H1 (cell line): ENCODE measurements at regions not wholly inside any gene's neighbourhood (a gene's known extent, or its start where the extent isn't known, plus 50 kb on each side); places are given as distances from the start of the nearest gene placed in this dataset.

ENCODE experiments used
- CTCF ChIA-PET: fragments of 300-600 bp; sonication (Branson Sonifier 250); formaldehyde crosslinking; loops from one replicate; lab custom pipeline; 2021; ENCODE audit not compliant: partially characterized antibody; lab: Charles Lee
- POLR2A ChIA-PET: fragments of 300-600 bp; sonication (Branson Sonifier 250); formaldehyde crosslinking; loops from one replicate; lab custom pipeline; 2021; ENCODE audit warnings: inconsistent platforms; ENCODE audit not compliant: partially characterized antibody; lab: Charles Lee
- DNase-seq, 2 experiments: peaks; one replicate each; pipeline versions ENCODE4 v3.0.0 to v3.0.0-alpha.2; 2010 to 2022; ENCODE audit warnings: low spot score in 2 of 2, low read depth in 1 of 2, mixed read lengths in 1 of 2
- FAIRE-seq: peaks from 2 replicates; lab custom pipeline; 2011; peaks lifted over from hg19 to GRCh38; lab: Jason Lieb, UNC
- H2AFZ ChIP-seq: 2 replicates; pipeline ENCODE4 v1.8.1; 2012; ENCODE audit warnings: low read length, inconsistent platforms
- H2AK5ac ChIP-seq: 2 replicates; pipeline ENCODE4 v1.6.1; 2013; ENCODE audit warnings: low read depth, low read length
- H2BK120ac ChIP-seq: replicated peaks from 2 replicates; pipeline ENCODE3; 2013; ENCODE audit warnings: low read depth, low read length, inconsistent platforms
- H2BK12ac ChIP-seq: 2 replicates; pipeline ENCODE4 v1.6.1; 2013; ENCODE audit warnings: low read depth, low read length
- H2BK15ac ChIP-seq: 2 replicates; pipeline ENCODE4 v1.6.1; 2013; ENCODE audit warnings: low read length
- H2BK20ac ChIP-seq: 2 replicates; pipeline ENCODE4 v1.6.1; 2013; ENCODE audit warnings: low read length
- H2BK5ac ChIP-seq: 2 replicates; pipeline ENCODE4 v1.6.1; 2013; ENCODE audit warnings: low read depth, low read length
- H3K14ac ChIP-seq: 2 replicates; pipeline ENCODE4 v1.6.1; 2013; ENCODE audit warnings: inconsistent platforms; ENCODE audit not compliant: insufficient read length
- H3K18ac ChIP-seq: 2 replicates; pipeline ENCODE4 v1.6.1; 2013; ENCODE audit warnings: low read length; ENCODE audit errors: extremely low read depth
- H3K23ac ChIP-seq: 2 replicates; pipeline ENCODE4 v1.6.1; 2013; ENCODE audit warnings: inconsistent platforms; ENCODE audit not compliant: insufficient read length
- H3K23me2 ChIP-seq: 2 replicates; pipeline ENCODE4 v1.6.1; 2013; ENCODE audit warnings: low read depth, low read length
- H3K27ac ChIP-seq: 2 replicates; pipeline ENCODE4 v1.6.1; 2011; ENCODE audit warnings: low read depth, low read length, inconsistent platforms
- H3K27me3 ChIP-seq, 4 experiments: replicated peaks in 1 of 4; 1 replicate in 1 of 4; 2 replicates in 3 of 4; pipeline versions ENCODE4 v1.6.1 to v1.8.1; 2011 to 2013; ENCODE audit warnings: low read length in 3 of 4, mild to moderate bottlenecking in 3 of 4, inconsistent platforms in 2 of 4, mixed read lengths in 2 of 4, moderate library complexity in 1 of 4; ENCODE audit not compliant: control insufficient read depth in 3 of 4, insufficient read depth in 3 of 4; ENCODE audit errors: extremely low read depth in 1 of 4
- H3K36me3 ChIP-seq, 4 experiments: 2 replicates each; pipeline versions ENCODE4 v1.6.1 to v1.8.1; 2011 to 2013; ENCODE audit warnings: mild to moderate bottlenecking in 4 of 4, low read length in 3 of 4, moderate library complexity in 2 of 4, control low read depth in 1 of 4, inconsistent platforms in 1 of 4; ENCODE audit not compliant: insufficient read depth in 4 of 4, control insufficient read depth in 2 of 4
- H3K4ac ChIP-seq: replicated peaks from 2 replicates; pipeline ENCODE3; 2013; ENCODE audit warnings: low read length, low read depth, mixed read lengths, inconsistent platforms; ENCODE audit not compliant: insufficient read length
- H3K4me1 ChIP-seq, 4 experiments: replicated peaks in 1 of 4; 1 replicate in 1 of 4; 2 replicates in 3 of 4; pipeline versions ENCODE4 v1.6.1 to v1.8.1; 2011 to 2013; ENCODE audit warnings: low read length in 3 of 4, inconsistent platforms in 2 of 4, mixed read lengths in 1 of 4; ENCODE audit not compliant: insufficient read depth in 4 of 4, control insufficient read depth in 3 of 4
- H3K4me2 ChIP-seq, 2 experiments: 2 replicates each; pipeline versions ENCODE4 v1.6.1 to v1.8.1; 2011 to 2013; ENCODE audit warnings: low read depth in 2 of 2, low read length in 2 of 2, control low read depth in 1 of 2, inconsistent platforms in 1 of 2, mild to moderate bottlenecking in 1 of 2; ENCODE audit not compliant: insufficient read depth in 1 of 2
- H3K4me3 ChIP-seq, 4 experiments: fragments of 200-600, 300-600 bp in 1 of 4; sonication (generic), shearing (Covaris generic), sonication (Bioruptor Twin) in 1 of 4; 2 replicates each; pipeline versions ENCODE4 v1.5.1 to v1.8.1; 2011 to 2016; ENCODE audit warnings: low read length in 4 of 4, low read depth in 3 of 4, control low read depth in 2 of 4, inconsistent platforms in 2 of 4, mild to moderate bottlenecking in 2 of 4, mixed read lengths in 1 of 4, moderate library complexity in 1 of 4; ENCODE audit not compliant: insufficient read depth in 2 of 4; ENCODE audit errors: extremely low read depth in 1 of 4
- H3K56ac ChIP-seq: replicated peaks from 2 replicates; pipeline ENCODE3; 2013; ENCODE audit warnings: low read depth, mild to moderate bottlenecking, mixed read lengths, low read length, inconsistent platforms; ENCODE audit not compliant: insufficient read length
- H3K79me1 ChIP-seq: 2 replicates; pipeline ENCODE4 v1.6.1; 2013; ENCODE audit warnings: low read depth, low read length, control low read depth
- H3K79me2 ChIP-seq, 2 experiments: 2 replicates each; pipeline versions ENCODE4 v1.6.1 to v1.8.1; 2012 to 2013; ENCODE audit warnings: low read length in 2 of 2, mild to moderate bottlenecking in 2 of 2, inconsistent platforms in 1 of 2; ENCODE audit not compliant: insufficient read depth in 2 of 2, control insufficient read depth in 1 of 2
- H3K9ac ChIP-seq, 4 experiments: replicated peaks in 1 of 4; 1 replicate in 1 of 4; 2 replicates in 3 of 4; pipeline versions ENCODE4 v1.6.1 to v1.8.1; 2011 to 2013; ENCODE audit warnings: low read depth in 3 of 4, low read length in 3 of 4, control low read depth in 2 of 4, mild to moderate bottlenecking in 2 of 4, moderate library complexity in 2 of 4, inconsistent platforms in 1 of 4; ENCODE audit errors: extremely low read depth in 1 of 4
- H3K9me3 ChIP-seq, 2 experiments: 2 replicates each; pipeline versions ENCODE4 v1.6.1 to v1.8.1; 2012 to 2013; ENCODE audit warnings: mild to moderate bottlenecking in 2 of 2, moderate library complexity in 2 of 2, control low read depth in 1 of 2, inconsistent platforms in 1 of 2, low read depth in 1 of 2, low read length in 1 of 2, mixed read lengths in 1 of 2; ENCODE audit not compliant: insufficient read depth in 2 of 2
- H4K20me1 ChIP-seq, 2 experiments: replicated peaks in 1 of 2; 2 replicates each; pipeline versions ENCODE3 to v1.8.1; 2011 to 2013; ENCODE audit warnings: inconsistent platforms in 2 of 2, low read length in 2 of 2, mild to moderate bottlenecking in 1 of 2; ENCODE audit not compliant: insufficient read depth in 2 of 2, control insufficient read depth in 1 of 2
- H4K5ac ChIP-seq: 2 replicates; pipeline ENCODE4 v1.6.1; 2013; ENCODE audit warnings: low read length, low read depth, mixed read lengths, inconsistent platforms; ENCODE audit not compliant: insufficient read length
- H4K8ac ChIP-seq: 2 replicates; pipeline ENCODE4 v1.8.0; 2013; ENCODE audit warnings: mild to moderate bottlenecking, moderate library complexity, low read length, inconsistent platforms; ENCODE audit not compliant: insufficient read depth; ENCODE audit errors: extremely low read depth
- H4K91ac ChIP-seq: replicated peaks from 2 replicates; pipeline ENCODE3; 2013; ENCODE audit warnings: low read length, mixed read lengths, inconsistent platforms; ENCODE audit not compliant: insufficient read length
- BCL11A ChIP-seq, 2 experiments: IDR thresholded peaks; one replicate each; pipeline ENCODE4 v1.6.1; 2011; ENCODE audit warnings: low read depth in 2 of 2, low read length in 2 of 2, mild to moderate bottlenecking in 2 of 2
- CTCF ChIP-seq, 3 experiments: IDR thresholded peaks; 1 replicate in 2 of 3; 2 replicates in 1 of 3; pipeline versions ENCODE4 v1.5.1 to v1.6.1; 2011; ENCODE audit warnings: low read length in 3 of 3, mild to moderate bottlenecking in 3 of 3, inconsistent platforms in 2 of 3, low read depth in 1 of 3, moderate library complexity in 1 of 3; ENCODE audit not compliant: insufficient read depth in 1 of 3; ENCODE audit errors: control extremely low read depth in 1 of 3
- EP300 ChIP-seq, 2 experiments: IDR thresholded peaks; 1 replicate in 1 of 2; 2 replicates in 1 of 2; pipeline ENCODE4 v1.6.1; 2011 to 2012; ENCODE audit warnings: low read depth in 2 of 2, low read length in 2 of 2, mild to moderate bottlenecking in 2 of 2, borderline replicate concordance in 1 of 2, inconsistent platforms in 1 of 2, moderate library complexity in 1 of 2
- HDAC6 ChIP-seq: IDR thresholded peaks from one replicate; pipeline ENCODE4 v1.7.1; 2012; ENCODE audit warnings: low read depth, mild to moderate bottlenecking, inconsistent platforms, low read length, moderate library complexity
- KDM5A ChIP-seq: fragments of 200-600 bp; IDR thresholded peaks from 2 replicates; pipeline ENCODE4 v1.7.1; 2012; ENCODE audit warnings: mild to moderate bottlenecking, low read length, inconsistent platforms, mixed read lengths
- MAFK ChIP-seq: IDR thresholded peaks from 2 replicates; pipeline ENCODE4 v1.6.1; 2012; ENCODE audit warnings: low read depth, mild to moderate bottlenecking, improper control_type of control experiment, low read length
- NRF1 ChIP-seq: IDR thresholded peaks from 2 replicates; pipeline ENCODE4 v1.6.1; 2011; ENCODE audit warnings: mild to moderate bottlenecking, low read depth, low read length, improper control_type of control experiment
- PHF8 ChIP-seq: fragments of 200-600 bp; sonication (generic); conservative IDR thresholded peaks from 2 replicates; pipeline ENCODE4 v1.7.1; 2012; ENCODE audit warnings: low read depth, mild to moderate bottlenecking, inconsistent platforms, low read length, moderate library complexity
- RBBP5 ChIP-seq: IDR thresholded peaks from 2 replicates; pipeline ENCODE4 v1.7.1; 2012; ENCODE audit warnings: low read depth, mild to moderate bottlenecking, inconsistent platforms, low read length, moderate library complexity, borderline replicate concordance
- SAP30 ChIP-seq: fragments of 300-600 bp; sonication (generic); IDR thresholded peaks from 2 replicates; pipeline ENCODE4 v1.7.1; 2012; ENCODE audit warnings: low read length, moderate library complexity, mild to moderate bottlenecking, inconsistent platforms; ENCODE audit not compliant: insufficient read depth, insufficient replicate concordance
- SIRT6 ChIP-seq: IDR thresholded peaks from one replicate; pipeline ENCODE4 v1.7.1; 2012; ENCODE audit warnings: low read length, inconsistent platforms
- SP4 ChIP-seq: IDR thresholded peaks from 2 replicates; pipeline ENCODE4 v1.6.1; 2012; ENCODE audit warnings: low read length, inconsistent platforms
- WGBS, 2 experiments: shearing (Covaris generic) in 1 of 2; methylation state at CpG; one replicate each; pipeline versions ENCODE4 v1.1.6 to v1.1.7; 2013 to 2015; ENCODE audit warnings: low lambda C conversion rate in 2 of 2, mixed read lengths in 2 of 2, inconsistent platforms in 1 of 2, low coverage in 1 of 2, missing lambda C conversion rate in 1 of 2; ENCODE audit not compliant: insufficient replicate concordance in 2 of 2, insufficient coverage in 1 of 2, insufficient read length in 1 of 2; ENCODE audit errors: extremely low coverage in 1 of 2, missing lambda C conversion rate in 1 of 2; 5-methylcytosine and 5-hydroxymethylcytosine counted together

- H2AK5ac ChIP-seq: no peak overlapping the region
- H2BK12ac ChIP-seq: no peak overlapping the region
- POLR2A ChIA-PET: no interaction called here
- DNase-seq (no peak), FAIRE-seq (no peak)
- H3K4me2 ChIP-seq: no peak overlapping the region
- H3K23ac ChIP-seq: no peak overlapping the region
- no peaks in the 10 kb centered on the region for H3K23me2 ChIP-seq
- WGBS, 2 experiments: 96% methylated on average over 10 of the region's 10 CpGs; no CpG with 5 or more reads in 1 of the 2 experiments
- no peak overlapping the region for H2BK120ac ChIP-seq
- peaks cover 0 to 3% (median 1%) of the 10 kb centered on the region in 4 experiments; a peak in 3 of 7 replicates for H3K4me1 ChIP-seq
- no peak overlapping the region for H3K9ac ChIP-seq
- H4K8ac ChIP-seq: no peak overlapping the region
- no peak overlapping the region for H3K27ac ChIP-seq
- no peak overlapping the region for H2BK15ac ChIP-seq
- H3K36me3 ChIP-seq: no peaks in the 10 kb centered on the region
- H3K27me3 ChIP-seq: no peaks in the 10 kb centered on the region
- no peak overlapping the region for H3K4ac ChIP-seq
- H4K91ac ChIP-seq: no peak overlapping the region
- H3K18ac ChIP-seq: no peak overlapping the region
- CTCF ChIA-PET: interaction anchor here (0.6 to 3.4 kb wide), 8 partner anchors 9 to 524 kb away, joined by 3 to 22 read pairs (median 4); no protein-coding TSS in a partner anchor
- no peak overlapping the region for H4K5ac ChIP-seq
- H4K20me1 ChIP-seq: no peaks in the 10 kb centered on the region
- no peak for TF ChIP-seq NRF1
- no peak for TF ChIP-seq KDM5A
- no peak for TF ChIP-seq CTCF (IDR thresholded peaks at IDR 0.05; ENCODE audit: control extremely low read depth in 1 of 3, insufficient read depth in 1 of 3, low read depth in 1 of 3, low read length in 3 of 3)
- TF ChIP-seq PHF8: no peak
- TF ChIP-seq BCL11A (IDR thresholded peaks at IDR 0.05; ENCODE audit: low read depth in 2 of 2, low read length in 2 of 2): no peak
- no peak for TF ChIP-seq RBBP5
- no peak for TF ChIP-seq MAFK
- TF ChIP-seq HDAC6: no peak
- no peak for TF ChIP-seq SP4
- no peak for TF ChIP-seq EP300 (IDR thresholded peaks at IDR 0.05; ENCODE audit: borderline replicate concordance in 1 of 2, low read depth in 2 of 2, low read length in 2 of 2)
- TF ChIP-seq SAP30: no peak
- TF ChIP-seq SIRT6: no peak
- H3K9me3 ChIP-seq: no peaks in the 10 kb centered on the region
- no peak overlapping the region for H3K56ac ChIP-seq
- H2BK20ac ChIP-seq: no peak overlapping the region
- no peak overlapping the region for H2BK5ac ChIP-seq
- no peaks in the 10 kb centered on the region for H3K79me1 ChIP-seq
- H2AFZ ChIP-seq: no peak overlapping the region
- H3K79me2 ChIP-seq: no peaks in the 10 kb centered on the region
- no peak overlapping the region for H3K14ac ChIP-seq
- no peak overlapping the region for H3K4me3 ChIP-seq
Measured at GRCh38 chr16:49931916-49932315, 76.0 kb upstream of the ZNF423 start.
